ENCODE measurements at regions not wholly inside any gene's neighbourhood (a gene's known extent, or its start where the extent isn't known, plus 50 kb on each side); places are given as distances from the start of the nearest gene placed in this dataset.

- Histone ChIP-seq H4K20me1 (ENCODE audit: insufficient read depth, low read length) (no peaks in the 10 kb centered on the region), H2AFZ (ENCODE audit: insufficient read depth, low read depth, low read length, poor library complexity, severe bottlenecking) (no peak overlapping the region), H3K27me3 (ENCODE audit: control insufficient read depth in 2 of 2, insufficient read depth in 2 of 2, low read length in 2 of 2) (peaks cover 0 to 3% of the 10 kb centered on the region in 2 donors), H3K4me3 (replicated peaks in 1 of 3; ENCODE audit: low read depth in 2 of 3, low read length in 3 of 3) (no peak overlapping the region), H3K27ac (ENCODE audit: low read depth in 1 of 2, low read length in 2 of 2) (no peak overlapping the region), H3K79me2 (ENCODE audit: insufficient read depth, low read length) (no peaks in the 10 kb centered on the region), H3K36me3 (replicated peaks in 1 of 2; ENCODE audit: control insufficient read depth in 1 of 2, insufficient read depth in 2 of 2, low read length in 2 of 2) (no peaks in the 10 kb centered on the region), H3K4me2 (replicated peaks; ENCODE audit: extremely low read depth, low read length, poor library complexity, severe bottlenecking) (no peak overlapping the region), H3K4me1 (ENCODE audit: control insufficient read depth in 1 of 2, insufficient read depth in 2 of 2, low read length in 2 of 2) (peaks cover 0 to 8% of the 10 kb centered on the region in 2 donors), H3K9me3 (replicated peaks in 1 of 2; ENCODE audit: control insufficient read depth in 1 of 2, insufficient read depth in 1 of 2, low read length in 2 of 2) (no peaks in the 10 kb centered on the region), H3K9ac (ENCODE audit: insufficient read depth, low read length, poor library complexity, severe bottlenecking) (no peak overlapping the region)
- WGBS (ENCODE audit: insufficient coverage) = 100% methylated on average over 2 of the region's 2 CpGs
- H3K9me3 Mint-ChIP-seq = peaks cover 0 to 7% (median 1%) of the 10 kb centered on the region in 7 donors
- intact Hi-C loops (cut with micrococcal nuclease) = no loop called here
- H3K27me3 Mint-ChIP-seq (ENCODE audit: low read depth in 3 of 3) = peaks cover 0 to 9% (median 4%) of the 10 kb centered on the region in 3 donors
- H3K4me3 Mint-ChIP-seq = no peak overlapping the region
- TF ChIP-seq, protein P1, sequence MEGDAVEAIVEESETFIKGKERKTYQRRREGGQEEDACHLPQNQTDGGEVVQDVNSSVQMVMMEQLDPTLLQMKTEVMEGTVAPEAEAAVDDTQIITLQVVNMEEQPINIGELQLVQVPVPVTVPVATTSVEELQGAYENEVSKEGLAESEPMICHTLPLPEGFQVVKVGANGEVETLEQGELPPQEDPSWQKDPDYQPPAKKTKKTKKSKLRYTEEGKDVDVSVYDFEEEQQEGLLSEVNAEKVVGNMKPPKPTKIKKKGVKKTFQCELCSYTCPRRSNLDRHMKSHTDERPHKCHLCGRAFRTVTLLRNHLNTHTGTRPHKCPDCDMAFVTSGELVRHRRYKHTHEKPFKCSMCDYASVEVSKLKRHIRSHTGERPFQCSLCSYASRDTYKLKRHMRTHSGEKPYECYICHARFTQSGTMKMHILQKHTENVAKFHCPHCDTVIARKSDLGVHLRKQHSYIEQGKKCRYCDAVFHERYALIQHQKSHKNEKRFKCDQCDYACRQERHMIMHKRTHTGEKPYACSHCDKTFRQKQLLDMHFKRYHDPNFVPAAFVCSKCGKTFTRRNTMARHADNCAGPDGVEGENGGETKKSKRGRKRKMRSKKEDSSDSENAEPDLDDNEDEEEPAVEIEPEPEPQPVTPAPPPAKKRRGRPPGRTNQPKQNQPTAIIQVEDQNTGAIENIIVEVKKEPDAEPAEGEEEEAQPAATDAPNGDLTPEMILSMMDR (IDR thresholded peaks at IDR 0.05) = no peak
- no peaks in the 10 kb centered on the region for H3K36me3 Mint-ChIP-seq
- no peak overlapping the region for H3K27ac Mint-ChIP-seq
- peaks cover 14% of the 10 kb centered on the region for H3K4me1 Mint-ChIP-seq
- no peak for DNase-seq
These were observed 415.8 kb downstream of the SETD4 start for GRCh38 chr21:35644523-35644922.

DNA sequence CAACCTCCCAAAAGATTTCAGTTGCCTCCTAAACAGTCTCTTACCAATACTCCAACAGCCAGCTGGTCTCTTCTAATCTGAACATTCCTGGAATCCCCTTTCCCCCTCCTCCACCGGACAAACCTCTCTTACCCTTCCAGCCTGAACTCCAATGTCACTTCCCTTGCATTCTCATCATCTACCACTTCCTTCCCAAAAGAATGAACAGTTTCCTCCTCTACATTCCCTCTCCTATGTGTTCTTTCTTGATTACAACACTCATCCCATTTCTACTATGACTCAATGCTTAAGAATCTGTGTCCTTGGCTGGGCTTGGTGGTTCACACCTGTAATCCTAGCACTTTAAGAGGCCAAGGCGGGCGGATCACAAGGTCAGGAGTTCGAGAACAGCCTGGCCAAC lies 417.1 kb downstream of the SETD4 start:
- H3K27me3 ChIP-seq (ENCODE audit: control insufficient read depth in 2 of 2, insufficient read depth in 2 of 2, low read length in 2 of 2) = peaks cover 0 to 3% of the 10 kb centered on the region in 2 donors
- no peaks in the 10 kb centered on the region for H3K36me3 ChIP-seq (replicated peaks in 1 of 2; ENCODE audit: control insufficient read depth in 1 of 2, insufficient read depth in 2 of 2, low read length in 2 of 2)
- H3K9ac ChIP-seq (ENCODE audit: insufficient read depth, low read length, poor library complexity, severe bottlenecking) = no peak overlapping the region
- no peaks in the 10 kb centered on the region for H4K20me1 ChIP-seq (ENCODE audit: insufficient read depth, low read length)
- no peak overlapping the region for H3K27ac ChIP-seq (ENCODE audit: low read depth in 1 of 2, low read length in 2 of 2)
- TF ChIP-seq, protein P1 (IDR thresholded peaks at IDR 0.05) = no peak
- no peaks in the 10 kb centered on the region for H3K79me2 ChIP-seq (ENCODE audit: insufficient read depth, low read length)
- no peak for DNase-seq
- H3K9me3 ChIP-seq (replicated peaks in 1 of 2; ENCODE audit: control insufficient read depth in 1 of 2, insufficient read depth in 1 of 2, low read length in 2 of 2) = no peaks in the 10 kb centered on the region
- intact Hi-C loops (cut with micrococcal nuclease) = no loop called here
- H2AFZ ChIP-seq (ENCODE audit: insufficient read depth, low read depth, low read length, poor library complexity, severe bottlenecking) = no peak overlapping the region
- Mint-ChIP-seq H3K36me3 (no peaks in the 10 kb centered on the region), H3K9me3 (peaks cover 0 to 7% (median 1%) of the 10 kb centered on the region in 7 donors), H3K4me1 (peaks cover 14% of the 10 kb centered on the region), H3K4me3 (no peak overlapping the region), H3K27ac (peak overlapping the region in 1 of 7 donors; percentile 19), H3K27me3 (ENCODE audit: low read depth in 3 of 3) (peaks cover 0 to 9% (median 3%) of the 10 kb centered on the region in 3 donors)
- H3K4me2 ChIP-seq (replicated peaks; ENCODE audit: extremely low read depth, low read length, poor library complexity, severe bottlenecking) = no peak overlapping the region
- H3K4me3 ChIP-seq (replicated peaks in 1 of 3; ENCODE audit: low read depth in 2 of 3, low read length in 3 of 3) = no peak overlapping the region
- WGBS (ENCODE audit: insufficient coverage) = 42% methylated on average over 1 of the region's 4 CpGs
- peaks cover 0 to 8% of the 10 kb centered on the region in 2 donors for H3K4me1 ChIP-seq (ENCODE audit: control insufficient read depth in 1 of 2, insufficient read depth in 2 of 2, low read length in 2 of 2)

Measured in CD14-positive monocyte (primary cell).